ENCODE measurements at regions not wholly inside any gene's neighbourhood (a gene's known extent, or its start where the extent isn't known, plus 50 kb on each side); places are given as distances from the start of the nearest gene placed in this dataset.

DNA sequence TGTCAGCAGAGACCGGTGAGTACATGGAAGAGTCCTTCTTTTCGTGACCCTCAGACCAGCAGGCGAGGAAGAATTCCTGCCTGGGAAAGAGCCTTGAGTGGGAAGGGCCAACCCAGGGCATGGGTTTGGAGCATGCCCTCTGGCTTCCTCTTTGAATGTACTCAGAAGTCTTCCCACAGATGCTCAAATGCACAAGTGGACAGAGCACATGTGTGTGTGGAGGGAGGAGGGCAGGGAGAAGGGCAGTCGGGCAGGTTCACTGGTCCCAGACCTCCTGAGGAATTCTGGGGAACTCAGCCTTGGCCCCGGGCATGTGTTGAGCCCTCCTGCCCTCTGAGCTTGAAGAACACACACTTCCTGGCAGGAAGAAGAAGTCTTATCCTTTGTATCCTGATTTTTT lies 63.2 kb upstream of the HELT start:
- TF ChIP-seq, protein P1, sequence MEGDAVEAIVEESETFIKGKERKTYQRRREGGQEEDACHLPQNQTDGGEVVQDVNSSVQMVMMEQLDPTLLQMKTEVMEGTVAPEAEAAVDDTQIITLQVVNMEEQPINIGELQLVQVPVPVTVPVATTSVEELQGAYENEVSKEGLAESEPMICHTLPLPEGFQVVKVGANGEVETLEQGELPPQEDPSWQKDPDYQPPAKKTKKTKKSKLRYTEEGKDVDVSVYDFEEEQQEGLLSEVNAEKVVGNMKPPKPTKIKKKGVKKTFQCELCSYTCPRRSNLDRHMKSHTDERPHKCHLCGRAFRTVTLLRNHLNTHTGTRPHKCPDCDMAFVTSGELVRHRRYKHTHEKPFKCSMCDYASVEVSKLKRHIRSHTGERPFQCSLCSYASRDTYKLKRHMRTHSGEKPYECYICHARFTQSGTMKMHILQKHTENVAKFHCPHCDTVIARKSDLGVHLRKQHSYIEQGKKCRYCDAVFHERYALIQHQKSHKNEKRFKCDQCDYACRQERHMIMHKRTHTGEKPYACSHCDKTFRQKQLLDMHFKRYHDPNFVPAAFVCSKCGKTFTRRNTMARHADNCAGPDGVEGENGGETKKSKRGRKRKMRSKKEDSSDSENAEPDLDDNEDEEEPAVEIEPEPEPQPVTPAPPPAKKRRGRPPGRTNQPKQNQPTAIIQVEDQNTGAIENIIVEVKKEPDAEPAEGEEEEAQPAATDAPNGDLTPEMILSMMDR (IDR thresholded peaks at IDR 0.05; ENCODE audit: borderline replicate concordance, extremely low read depth, low read length, poor library complexity, severe bottlenecking): no peak
- no peak for TF ChIP-seq EZH2 (IDR thresholded peaks at IDR 0.05; ENCODE audit: borderline replicate concordance, low read depth, low read length, severe bottlenecking)

All from DND-41 (cell line).